C4-2B (cell line): ENCODE measurements at regions not wholly inside any gene's neighbourhood (a gene's known extent, or its start where the extent isn't known, plus 50 kb on each side); places are given as distances from the start of the nearest gene placed in this dataset.

ENCODE experiments used
- ZFX ChIP-seq: fragments of 450-650 bp; IDR thresholded peaks from 2 replicates; pipeline ENCODE4 v1.6.1; 2017
- TF ChIP-seq, protein P1 (sequence below): fragments of 450-650 bp; conservative IDR thresholded peaks from 2 replicates; pipeline ENCODE4 v1.5.1; 2017; ENCODE audit warnings: mild to moderate bottlenecking

DNA sequence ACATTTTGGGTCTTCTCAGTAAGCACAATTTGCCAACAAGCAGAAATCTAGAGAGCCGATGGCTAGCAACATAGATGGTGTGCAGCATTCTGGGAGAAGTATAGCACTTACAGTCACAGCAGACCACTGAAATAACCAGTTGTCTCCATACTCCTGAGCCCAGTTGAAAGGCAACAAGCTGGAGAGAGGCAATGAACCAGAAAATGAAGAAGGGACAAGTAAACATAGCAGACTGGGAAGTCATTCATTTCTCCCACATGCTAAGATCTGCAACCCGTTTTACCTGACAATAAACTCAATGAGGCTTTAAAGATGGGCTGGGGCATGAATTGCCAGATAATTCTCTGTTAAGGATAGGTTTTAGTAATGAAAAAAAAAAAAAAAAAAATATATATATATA lies 575.6 kb upstream of the GRAMD2B start:
- TF ChIP-seq, protein P1, sequence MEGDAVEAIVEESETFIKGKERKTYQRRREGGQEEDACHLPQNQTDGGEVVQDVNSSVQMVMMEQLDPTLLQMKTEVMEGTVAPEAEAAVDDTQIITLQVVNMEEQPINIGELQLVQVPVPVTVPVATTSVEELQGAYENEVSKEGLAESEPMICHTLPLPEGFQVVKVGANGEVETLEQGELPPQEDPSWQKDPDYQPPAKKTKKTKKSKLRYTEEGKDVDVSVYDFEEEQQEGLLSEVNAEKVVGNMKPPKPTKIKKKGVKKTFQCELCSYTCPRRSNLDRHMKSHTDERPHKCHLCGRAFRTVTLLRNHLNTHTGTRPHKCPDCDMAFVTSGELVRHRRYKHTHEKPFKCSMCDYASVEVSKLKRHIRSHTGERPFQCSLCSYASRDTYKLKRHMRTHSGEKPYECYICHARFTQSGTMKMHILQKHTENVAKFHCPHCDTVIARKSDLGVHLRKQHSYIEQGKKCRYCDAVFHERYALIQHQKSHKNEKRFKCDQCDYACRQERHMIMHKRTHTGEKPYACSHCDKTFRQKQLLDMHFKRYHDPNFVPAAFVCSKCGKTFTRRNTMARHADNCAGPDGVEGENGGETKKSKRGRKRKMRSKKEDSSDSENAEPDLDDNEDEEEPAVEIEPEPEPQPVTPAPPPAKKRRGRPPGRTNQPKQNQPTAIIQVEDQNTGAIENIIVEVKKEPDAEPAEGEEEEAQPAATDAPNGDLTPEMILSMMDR = no peak
- TF ChIP-seq ZFX = no peak
